Keratinocyte (primary cell): ENCODE measurements at regions not wholly inside any gene's neighbourhood (a gene's known extent, or its start where the extent isn't known, plus 50 kb on each side); places are given as distances from the start of the nearest gene placed in this dataset.

ENCODE experiments used
- DNase-seq: peaks from one replicate; pipeline ENCODE4 v3.0.0-alpha.2; 2011; ENCODE audit warnings: low read depth, missing footprints, low spot score
- FAIRE-seq: peaks from 2 replicates; lab custom pipeline; 2011; peaks lifted over from hg19 to GRCh38; lab: Jason Lieb, UNC
- H2AFZ ChIP-seq: 2 replicates; pipeline ENCODE4 v1.6.0; 2012; ENCODE audit warnings: low read length, control low read depth, inconsistent platforms; ENCODE audit not compliant: control insufficient read depth
- H3K27ac ChIP-seq: 2 replicates; pipeline ENCODE4 v1.5.1; 2011; ENCODE audit warnings: low read length; ENCODE audit not compliant: control insufficient read depth, insufficient read depth
- H3K27me3 ChIP-seq: 3 replicates; pipeline ENCODE4 v1.6.0; 2011; ENCODE audit warnings: low read length; ENCODE audit not compliant: control insufficient read depth, insufficient read depth; ENCODE audit errors: extremely low read depth
- H3K36me3 ChIP-seq, 2 experiments: 2 replicates in 1 of 2; 3 replicates in 1 of 2; pipeline ENCODE4 v1.5.1; 2011; ENCODE audit warnings: low read length in 2 of 2, mild to moderate bottlenecking in 1 of 2; ENCODE audit not compliant: control insufficient read depth in 2 of 2, insufficient read depth in 2 of 2; ENCODE audit errors: extremely low read depth in 1 of 2
- H3K4me1 ChIP-seq: 3 replicates; pipeline ENCODE4 v1.5.1; 2011; ENCODE audit warnings: low read length; ENCODE audit not compliant: control insufficient read depth, insufficient read depth; ENCODE audit errors: extremely low read depth
- H3K4me2 ChIP-seq: 3 replicates; pipeline ENCODE4 v1.6.0; 2011; ENCODE audit warnings: low read depth, low read length; ENCODE audit not compliant: control insufficient read depth, insufficient read depth; ENCODE audit errors: extremely low read depth
- H3K4me3 ChIP-seq, 3 experiments: fragments of 200-600 bp in 1 of 3; sonication (generic) in 1 of 3; 2 replicates in 2 of 3; 3 replicates in 1 of 3; pipeline ENCODE4 v1.5.1; 2011 to 2016; ENCODE audit warnings: low read length in 3 of 3, mild to moderate bottlenecking in 3 of 3, control low read depth in 2 of 3, inconsistent platforms in 1 of 3, low read depth in 1 of 3, mixed read lengths in 1 of 3, mixed run types in 1 of 3, moderate library complexity in 1 of 3; ENCODE audit not compliant: control insufficient read depth in 2 of 3, insufficient read depth in 2 of 3; ENCODE audit errors: extremely low read depth in 1 of 3
- H3K79me2 ChIP-seq: 2 replicates; pipeline ENCODE4 v1.6.0; 2012; ENCODE audit warnings: low read length; ENCODE audit not compliant: control insufficient read depth, insufficient read depth
- H3K9ac ChIP-seq: 3 replicates; pipeline ENCODE4 v1.6.0; 2011; ENCODE audit warnings: low read length; ENCODE audit not compliant: control insufficient read depth, insufficient read depth; ENCODE audit errors: extremely low read depth
- H3K9me1 ChIP-seq: 3 replicates; pipeline ENCODE4 v1.6.0; 2011; ENCODE audit warnings: low read length; ENCODE audit not compliant: control insufficient read depth, insufficient read depth; ENCODE audit errors: extremely low read depth
- H3K9me3 ChIP-seq: 2 replicates; pipeline ENCODE4 v1.5.1; 2012; ENCODE audit warnings: low read depth, low read length; ENCODE audit not compliant: control insufficient read depth
- H4K20me1 ChIP-seq: 3 replicates; pipeline ENCODE4 v1.6.0; 2011; ENCODE audit warnings: low read length; ENCODE audit not compliant: control insufficient read depth, insufficient read depth; ENCODE audit errors: extremely low read depth
- CTCF ChIP-seq, 3 experiments: IDR thresholded peaks in 1 of 3; conservative IDR thresholded peaks in 1 of 3; optimal IDR thresholded peaks in 1 of 3; 2 replicates in 2 of 3; 3 replicates in 1 of 3; pipeline versions ENCODE3 to v1.5.1; 2011; ENCODE audit warnings: low read length in 3 of 3, mild to moderate bottlenecking in 3 of 3, moderate library complexity in 2 of 3, control low read depth in 1 of 3, inconsistent platforms in 1 of 3; ENCODE audit not compliant: insufficient read depth in 2 of 3; ENCODE audit errors: extremely low read depth in 1 of 3
- EZH2 ChIP-seq: IDR thresholded peaks from one replicate; pipeline ENCODE4 v1.6.1; 2012; ENCODE audit warnings: inconsistent platforms, mild to moderate bottlenecking, low read length, moderate library complexity
- dilution Hi-C: fragments of 300-500 bp; cut with MboI; formaldehyde crosslinking; loops from one replicate; pipeline ENCODE4 v1.7.0; 2020; ENCODE audit warnings: low sequenced_read_pairs; ENCODE audit not compliant: extremely low pct_ligation_motif_present

- H3K4me2 ChIP-seq: no peak overlapping the region
- peaks cover 69% of the 10 kb centered on the region for H3K4me1 ChIP-seq
- no peaks in the 10 kb centered on the region for H3K79me2 ChIP-seq
- no peaks in the 10 kb centered on the region for H3K9me3 ChIP-seq
- TF ChIP-seq CTCF (optimal IDR thresholded peaks at IDR 0.05 in 1 of 3, IDR thresholded peaks at IDR 0.05 in 1 of 3, conservative IDR thresholded peaks at IDR 0.05 in 1 of 3; ENCODE audit: extremely low read depth in 1 of 3, insufficient read depth in 2 of 3, low read length in 3 of 3) (no peak), EZH2 (no peak)
- H3K4me3 ChIP-seq: no peak overlapping the region
- no peaks in the 10 kb centered on the region for H3K27me3 ChIP-seq
- H3K9ac ChIP-seq: no peak overlapping the region
- H2AFZ ChIP-seq: peak overlapping the region; percentile 8
- DNase-seq (no peak), FAIRE-seq (no peak)
- H4K20me1 ChIP-seq: no peaks in the 10 kb centered on the region
- peak overlapping the region; percentile 84 for H3K27ac ChIP-seq
- dilution Hi-C loops: no loop called here
- no peaks in the 10 kb centered on the region for H3K9me1 ChIP-seq
- H3K36me3 ChIP-seq: no peaks in the 10 kb centered on the region
These were observed 97.5 kb upstream of the XYLT1 start for GRCh38 chr16:17568239-17568638.

GRCh38 chr16:17567455-17567854 is 96.7 kb upstream of the XYLT1 start:
- no peaks in the 10 kb centered on the region for H3K36me3 ChIP-seq
- no peaks in the 10 kb centered on the region for H3K9me3 ChIP-seq
- no peak overlapping the region for H3K4me2 ChIP-seq
- H4K20me1 ChIP-seq: no peaks in the 10 kb centered on the region
- H3K27me3 ChIP-seq: no peaks in the 10 kb centered on the region
- FAIRE-seq (no peak), DNase-seq (no peak)
- dilution Hi-C loops: no loop called here
- H3K79me2 ChIP-seq: no peaks in the 10 kb centered on the region
- H3K9ac ChIP-seq: no peak overlapping the region
- H2AFZ ChIP-seq: no peak overlapping the region
- no peak for TF ChIP-seq CTCF (optimal IDR thresholded peaks at IDR 0.05 in 1 of 3, IDR thresholded peaks at IDR 0.05 in 1 of 3, conservative IDR thresholded peaks at IDR 0.05 in 1 of 3; ENCODE audit: extremely low read depth in 1 of 3, insufficient read depth in 2 of 3, low read length in 3 of 3)
- TF ChIP-seq EZH2: no peak
- no peak overlapping the region for H3K4me3 ChIP-seq
- peak overlapping the region; percentile 84 for H3K27ac ChIP-seq
- no peaks in the 10 kb centered on the region for H3K9me1 ChIP-seq
- peaks cover 67% of the 10 kb centered on the region for H3K4me1 ChIP-seq
